ENCODE measurements at regions not wholly inside any gene's neighbourhood (a gene's known extent, or its start where the extent isn't known, plus 50 kb on each side); places are given as distances from the start of the nearest gene placed in this dataset.

DNA sequence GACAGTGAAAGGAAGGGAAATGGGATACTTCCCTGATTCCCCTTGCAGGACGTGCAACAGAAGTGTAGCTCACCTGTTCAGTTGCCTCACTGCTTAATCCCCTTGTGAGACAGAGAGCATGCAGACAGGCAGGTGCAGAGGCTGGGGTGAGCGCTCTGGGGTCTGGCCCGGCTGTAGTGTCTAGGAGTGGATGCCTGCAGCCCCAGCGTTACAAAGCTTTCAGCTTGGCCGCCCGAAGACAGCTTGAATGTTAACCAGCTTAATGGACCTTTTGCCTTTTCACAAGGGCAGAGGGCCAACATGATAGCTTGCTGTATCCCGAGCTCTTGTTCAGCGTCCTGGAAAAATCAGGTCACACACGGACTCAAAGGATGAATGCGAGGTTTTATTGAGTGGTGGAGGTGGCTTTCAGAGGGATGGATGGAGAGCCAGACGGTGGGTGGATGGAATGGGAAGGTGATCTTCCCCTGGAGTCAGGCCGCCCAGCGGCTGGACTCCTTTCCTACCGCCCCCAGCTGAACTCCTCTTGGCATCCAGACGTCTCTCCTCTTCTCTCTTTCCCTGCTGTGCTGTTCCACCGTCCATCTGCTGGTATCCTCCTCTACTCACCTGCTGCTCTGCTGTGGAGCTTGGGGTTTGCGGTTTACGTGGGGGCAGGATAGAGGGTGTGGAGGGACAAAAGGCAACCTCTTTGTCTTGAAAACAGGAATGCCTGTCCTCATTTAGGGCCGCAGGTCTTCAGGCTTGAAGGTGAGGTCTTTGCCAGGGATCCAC lies 86.2 kb upstream of the RESF1 start:
- TF ChIP-seq, protein P1, sequence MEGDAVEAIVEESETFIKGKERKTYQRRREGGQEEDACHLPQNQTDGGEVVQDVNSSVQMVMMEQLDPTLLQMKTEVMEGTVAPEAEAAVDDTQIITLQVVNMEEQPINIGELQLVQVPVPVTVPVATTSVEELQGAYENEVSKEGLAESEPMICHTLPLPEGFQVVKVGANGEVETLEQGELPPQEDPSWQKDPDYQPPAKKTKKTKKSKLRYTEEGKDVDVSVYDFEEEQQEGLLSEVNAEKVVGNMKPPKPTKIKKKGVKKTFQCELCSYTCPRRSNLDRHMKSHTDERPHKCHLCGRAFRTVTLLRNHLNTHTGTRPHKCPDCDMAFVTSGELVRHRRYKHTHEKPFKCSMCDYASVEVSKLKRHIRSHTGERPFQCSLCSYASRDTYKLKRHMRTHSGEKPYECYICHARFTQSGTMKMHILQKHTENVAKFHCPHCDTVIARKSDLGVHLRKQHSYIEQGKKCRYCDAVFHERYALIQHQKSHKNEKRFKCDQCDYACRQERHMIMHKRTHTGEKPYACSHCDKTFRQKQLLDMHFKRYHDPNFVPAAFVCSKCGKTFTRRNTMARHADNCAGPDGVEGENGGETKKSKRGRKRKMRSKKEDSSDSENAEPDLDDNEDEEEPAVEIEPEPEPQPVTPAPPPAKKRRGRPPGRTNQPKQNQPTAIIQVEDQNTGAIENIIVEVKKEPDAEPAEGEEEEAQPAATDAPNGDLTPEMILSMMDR (IDR thresholded peaks at IDR 0.05): no peak
- TF ChIP-seq POLR2A (IDR thresholded peaks at IDR 0.05): no peak

Data from uterus (tissue), 2 donors.